A549 (cell line): ENCODE measurements at regions not wholly inside any gene's neighbourhood (a gene's known extent, or its start where the extent isn't known, plus 50 kb on each side); places are given as distances from the start of the nearest gene placed in this dataset.
A peak's percentile ranks its signal among the peaks of the same experiment; 100 is the strongest.
"Not testable (repeated sequence)": the region's sequence is repeated elsewhere in the genome, so short reads cannot be mapped to it uniquely, and the experiment has no call there.

Source experiments
- ATAC-seq, 2 experiments: fragments of 200-7000 bp in 1 of 2; fragments of >200 bp in 1 of 2; cut with Nextera tagmentation in 1 of 2; cut with Tn5 transposase in 1 of 2; 3 replicates each; pipeline versions ENCODE4 v1.8.0 to v1.9.1; 2018 to 2020; ENCODE audit warnings: mild to moderate bottlenecking in 1 of 2, moderate library complexity in 1 of 2
- CTCF ChIA-PET: fragments of 300-600 bp; sonication (Branson Sonifier 250); formaldehyde crosslinking; extraction: SDS; loops from one replicate; lab custom pipeline; 2021; ENCODE audit warnings: antibody characterized with exemption, inconsistent platforms; lab: Yijun Ruan, JAX
- POLR2A ChIA-PET: fragments of 350-600 bp; formaldehyde crosslinking; extraction: SDS; loops from one replicate; lab custom pipeline; 2021; ENCODE audit warnings: antibody characterized with exemption, inconsistent platforms; lab: Yijun Ruan, JAX
- DNase-seq, 2 experiments: peaks; one replicate each; pipeline versions ENCODE4 v3.0.0 to v3.0.0-alpha.2; 2011 to 2016; ENCODE audit warnings: low read depth in 1 of 2, low spot score in 1 of 2
- FAIRE-seq: peaks from 2 replicates; lab custom pipeline; 2011; peaks lifted over from hg19 to GRCh38; lab: Jason Lieb, UNC
- H3K27ac ChIP-seq, 2 experiments: fragments of >200 bp; sonication (Bioruptor Twin); formaldehyde crosslinking; 3 replicates each; pipeline ENCODE4 v1.5.1; 2016 to 2017
- H3K4me1 ChIP-seq: fragments of >200 bp; sonication (Bioruptor Twin); formaldehyde crosslinking; 3 replicates; pipeline ENCODE4 v1.6.1; 2016
- H3K4me2 ChIP-seq: fragments of >200 bp; sonication (Bioruptor Twin); formaldehyde crosslinking; 3 replicates; pipeline ENCODE4 v1.6.1; 2016
- H3K4me3 ChIP-seq: fragments of >200 bp; sonication (Bioruptor Twin); formaldehyde crosslinking; 3 replicates; pipeline ENCODE4 v1.5.1; 2016
- H3K9me3 ChIP-seq: fragments of >200 bp; sonication (Bioruptor Twin); formaldehyde crosslinking; 3 replicates; pipeline ENCODE4 v1.6.1; 2016
- BHLHE40 ChIP-seq: IDR thresholded peaks from 2 replicates; pipeline ENCODE4 v1.6.1; 2012; ENCODE audit warnings: low read depth, low read length, inconsistent platforms
- CEBPB ChIP-seq, 2 experiments: fragments of >200 bp in 1 of 2; sonication (Bioruptor Twin) in 1 of 2; formaldehyde crosslinking in 1 of 2; IDR thresholded peaks; 2 replicates each; pipeline ENCODE4 v1.6.1; 2012 to 2016
- CHD2 ChIP-seq: fragments of 150-350 bp; IDR thresholded peaks from 2 replicates; pipeline ENCODE4 v1.6.1; 2014; ENCODE audit warnings: low read length; ENCODE audit not compliant: partially characterized antibody
- EP300 ChIP-seq, 2 experiments: fragments of >200 bp; sonication (Bioruptor Twin); formaldehyde crosslinking; IDR thresholded peaks; 2 replicates in 1 of 2; 3 replicates in 1 of 2; pipeline ENCODE4 v1.6.1; 2016 to 2017
- FOSB ChIP-seq: fragments of 250-450 bp; sonication (Bioruptor Pico); IDR thresholded peaks from 2 replicates; pipeline ENCODE4 v1.5.0; 2020; ENCODE audit warnings: mild to moderate bottlenecking, moderate library complexity
- FOSL2 ChIP-seq, 2 experiments: fragments of 450-650 bp in 1 of 2; fragments of >200 bp in 1 of 2; sonication (Bioruptor Twin) in 1 of 2; formaldehyde crosslinking; IDR thresholded peaks; 2 replicates each; pipeline versions ENCODE4 v1.5.0 to v1.6.1; 2016 to 2020; ENCODE audit warnings: mild to moderate bottlenecking in 1 of 2, moderate library complexity in 1 of 2
- GATA3 ChIP-seq: IDR thresholded peaks from 2 replicates; pipeline ENCODE4 v1.6.1; 2012; ENCODE audit warnings: borderline replicate concordance
- HOXA7 ChIP-seq: fragments of 250-450 bp; sonication (Bioruptor Pico); IDR thresholded peaks from 2 replicates; pipeline ENCODE4 v1.5.0; 2020; ENCODE audit warnings: mild to moderate bottlenecking, moderate library complexity
- JUN ChIP-seq, 2 experiments: fragments of >200 bp; sonication (Bioruptor Twin); formaldehyde crosslinking; IDR thresholded peaks; 2 replicates in 1 of 2; 3 replicates in 1 of 2; pipeline ENCODE4 v1.6.1; 2016 to 2017
- MAFK ChIP-seq: fragments of 450-650 bp; IDR thresholded peaks from 2 replicates; pipeline ENCODE4 v1.6.1; 2014; ENCODE audit not compliant: partially characterized antibody
- NFE2L2 ChIP-seq: fragments of 150-350 bp; conservative IDR thresholded peaks from 2 replicates; pipeline ENCODE4 v1.6.1; 2014; ENCODE audit warnings: low read length
- NR3C1 ChIP-seq: fragments of >200 bp; sonication (Bioruptor Twin); formaldehyde crosslinking; IDR thresholded peaks from 3 replicates; pipeline ENCODE4 v1.6.1; 2017
- POLR2A ChIP-seq: IDR thresholded peaks from 2 replicates; pipeline ENCODE4 v1.6.1; 2012; ENCODE audit warnings: mild to moderate bottlenecking, low read length
- RAD21 ChIP-seq, 2 experiments: fragments of >200 bp in 1 of 2; sonication (Bioruptor Twin) in 1 of 2; formaldehyde crosslinking in 1 of 2; IDR thresholded peaks in 1 of 2; conservative IDR thresholded peaks in 1 of 2; 2 replicates in 1 of 2; 3 replicates in 1 of 2; pipeline ENCODE4 v1.6.1; 2012 to 2018; ENCODE audit warnings: inconsistent platforms in 1 of 2
- TFCP2L1 ChIP-seq: fragments of 250-450 bp; sonication (Bioruptor Pico); IDR thresholded peaks from 2 replicates; pipeline ENCODE4 v1.5.0; 2021; ENCODE audit warnings: mild to moderate bottlenecking
- ZC3H11A ChIP-seq: fragments of 450-650 bp; IDR thresholded peaks from 2 replicates; pipeline ENCODE4 v1.6.1; 2014; ENCODE audit warnings: antibody characterized with exemption, mild to moderate bottlenecking
- ZFP36 ChIP-seq: fragments of 450-650 bp; IDR thresholded peaks from 2 replicates; pipeline ENCODE4 v1.6.1; 2014; ENCODE audit warnings: borderline replicate concordance; ENCODE audit not compliant: partially characterized antibody
- ZNF302 ChIP-seq: fragments of 250-450 bp; sonication (Bioruptor Pico); IDR thresholded peaks from 2 replicates; pipeline ENCODE4 v1.9.0; 2021; ENCODE audit warnings: inconsistent platforms, mild to moderate bottlenecking, moderate library complexity
- WGBS: methylation state at CpG from one replicate; pipeline ENCODE4 v1.1.6; 2017; ENCODE audit errors: missing lambda C conversion rate; 5-methylcytosine and 5-hydroxymethylcytosine counted together
- TF ChIP-seq, protein P1 (sequence below): fragments of 250-450 bp; sonication (Bioruptor Pico); IDR thresholded peaks from 2 replicates; pipeline ENCODE4 v1.5.0; 2020; ENCODE audit warnings: low read depth, mild to moderate bottlenecking, moderate library complexity
- TF ChIP-seq, protein P2 (sequence below): fragments of 250-450 bp; sonication (Bioruptor Pico); IDR thresholded peaks from 2 replicates; pipeline ENCODE4 v1.5.0; 2021; ENCODE audit warnings: mild to moderate bottlenecking, moderate library complexity, borderline replicate concordance
- TF ChIP-seq, protein P3 (sequence below): fragments of >200 bp; sonication (Bioruptor Twin); formaldehyde crosslinking; IDR thresholded peaks from 3 replicates; pipeline ENCODE4 v1.6.1; 2016

DNA sequence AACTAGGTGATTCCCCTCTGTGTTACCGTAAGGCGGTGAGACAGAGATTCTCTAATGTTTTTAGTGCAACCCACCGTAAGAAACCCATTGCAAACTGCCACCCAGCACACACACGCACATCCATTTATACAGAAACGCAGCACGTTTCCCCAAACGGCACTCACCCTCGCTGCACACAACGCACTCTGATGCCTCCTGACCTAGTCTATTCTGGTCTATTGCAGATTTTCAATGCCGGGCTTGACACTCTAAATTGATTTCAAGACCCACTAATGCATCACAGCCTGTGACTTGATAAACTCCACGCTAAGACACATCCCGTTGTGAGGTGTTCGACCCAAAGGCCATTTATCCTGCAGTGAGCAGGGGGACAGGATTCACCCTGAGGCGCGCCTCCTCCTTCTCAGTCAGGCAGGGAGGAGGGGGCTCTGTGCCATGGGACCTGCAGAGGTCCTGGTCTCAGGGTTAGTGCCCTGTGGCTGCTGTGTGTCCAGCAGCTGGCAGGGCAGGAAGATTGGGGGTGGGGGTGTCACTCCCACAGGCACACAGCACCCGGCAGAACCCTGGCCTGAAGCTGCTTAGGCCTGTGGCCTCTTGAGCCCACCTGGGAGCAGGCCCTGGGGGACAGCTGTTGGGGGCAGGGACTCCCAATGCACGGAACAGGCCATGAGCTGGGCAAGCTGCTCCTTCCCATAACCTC is 335.6 kb downstream of the PREX1 start:
- Histone ChIP-seq H3K4me1 (peaks cover 11% of the 10 kb centered on the region), H3K4me2 (no peak overlapping the region), H3K4me3 (no peak overlapping the region), H3K9me3 (no peaks in the 10 kb centered on the region), H3K27ac (no peak overlapping the region)
- POLR2A ChIA-PET = no interaction called here
- DNase-seq = no peak
- no peak for ATAC-seq
- CTCF ChIA-PET = interaction anchor here (1.2 kb wide), 1 partner anchor 128 kb away, joined by 3 read pairs; no protein-coding TSS in a partner anchor
- 80% methylated on average over 17 of the region's 17 CpGs for WGBS
- TF ChIP-seq NR3C1 (no peak), CEBPB (IDR thresholded peaks at IDR 0.05) (no peak)
- FAIRE-seq = no peak

DNA sequence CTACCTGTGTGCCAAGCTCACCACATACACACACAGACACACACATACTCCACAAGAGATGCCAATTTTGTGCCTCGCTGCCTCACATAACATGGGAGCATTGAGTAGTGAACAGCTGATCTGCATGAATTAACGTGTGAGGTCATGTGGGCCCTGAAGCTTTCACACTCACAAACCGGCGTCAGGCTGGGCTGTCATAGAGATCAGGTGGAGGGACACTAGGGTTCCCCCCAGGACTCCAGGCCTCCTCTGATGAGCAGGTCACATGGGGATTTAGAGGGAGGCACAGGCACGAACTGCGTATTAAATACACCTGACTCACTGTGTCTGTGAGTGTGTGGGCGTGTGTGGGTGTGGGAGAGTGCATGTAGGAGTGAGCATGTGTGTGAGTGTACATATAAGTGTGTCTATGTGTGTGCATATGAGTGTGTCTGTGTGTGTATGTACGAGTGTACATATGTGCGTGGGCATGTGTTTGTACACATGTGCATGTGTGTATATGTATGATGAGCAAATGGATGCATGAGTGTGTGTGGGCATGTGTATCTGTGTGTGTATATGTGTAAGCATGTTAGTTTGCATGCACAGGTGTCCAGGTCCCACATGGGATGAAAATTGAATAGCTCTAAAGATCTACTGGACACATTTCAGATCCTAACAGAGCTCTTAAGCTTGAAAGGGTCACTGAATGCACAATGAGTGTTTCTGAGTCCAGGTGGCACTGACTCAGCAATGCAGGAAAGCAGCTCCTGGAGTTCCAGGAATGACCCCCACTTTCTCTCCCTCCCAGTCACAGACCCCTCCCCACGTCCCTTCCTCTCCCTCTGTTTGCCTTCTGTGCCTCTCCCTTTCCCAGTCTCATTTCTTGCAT is 336.6 kb downstream of the PREX1 start:
- H3K9me3 ChIP-seq = no peaks in the 10 kb centered on the region
- 75% methylated on average over 10 of the region's 10 CpGs for WGBS
- no peak for FAIRE-seq
- TF ChIP-seq, protein P1, sequence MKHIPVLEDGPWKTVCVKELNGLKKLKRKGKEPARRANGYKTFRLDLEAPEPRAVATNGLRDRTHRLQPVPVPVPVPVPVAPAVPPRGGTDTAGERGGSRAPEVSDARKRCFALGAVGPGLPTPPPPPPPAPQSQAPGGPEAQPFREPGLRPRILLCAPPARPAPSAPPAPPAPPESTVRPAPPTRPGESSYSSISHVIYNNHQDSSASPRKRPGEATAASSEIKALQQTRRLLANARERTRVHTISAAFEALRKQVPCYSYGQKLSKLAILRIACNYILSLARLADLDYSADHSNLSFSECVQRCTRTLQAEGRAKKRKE (CRISPR knock-in tag) = no peak
- TF ChIP-seq MAFK (no peak), CHD2 (no peak), RAD21 (conservative IDR thresholded peaks at IDR 0.05 in 1 of 2, IDR thresholded peaks at IDR 0.05 in 1 of 2) (no peak), JUN (IDR thresholded peaks at IDR 0.05) (no peak), FOSB (CRISPR knock-in tag) (no peak), TFCP2L1 (CRISPR knock-in tag) (no peak), ZFP36 (no peak), POLR2A (no peak), ZNF302 (CRISPR knock-in tag) (no peak), FOSL2 (IDR thresholded peaks at IDR 0.05) (no peak), FOSL2 (CRISPR knock-in tag; IDR thresholded peaks at IDR 0.05) (no peak), GATA3 (no peak), NFE2L2 (no peak), EP300 (IDR thresholded peaks at IDR 0.05) (no peak), ZC3H11A (no peak), BHLHE40 (no peak), NR3C1 (no peak), HOXA7 (CRISPR knock-in tag) (no peak)
- TF ChIP-seq, protein P2, sequence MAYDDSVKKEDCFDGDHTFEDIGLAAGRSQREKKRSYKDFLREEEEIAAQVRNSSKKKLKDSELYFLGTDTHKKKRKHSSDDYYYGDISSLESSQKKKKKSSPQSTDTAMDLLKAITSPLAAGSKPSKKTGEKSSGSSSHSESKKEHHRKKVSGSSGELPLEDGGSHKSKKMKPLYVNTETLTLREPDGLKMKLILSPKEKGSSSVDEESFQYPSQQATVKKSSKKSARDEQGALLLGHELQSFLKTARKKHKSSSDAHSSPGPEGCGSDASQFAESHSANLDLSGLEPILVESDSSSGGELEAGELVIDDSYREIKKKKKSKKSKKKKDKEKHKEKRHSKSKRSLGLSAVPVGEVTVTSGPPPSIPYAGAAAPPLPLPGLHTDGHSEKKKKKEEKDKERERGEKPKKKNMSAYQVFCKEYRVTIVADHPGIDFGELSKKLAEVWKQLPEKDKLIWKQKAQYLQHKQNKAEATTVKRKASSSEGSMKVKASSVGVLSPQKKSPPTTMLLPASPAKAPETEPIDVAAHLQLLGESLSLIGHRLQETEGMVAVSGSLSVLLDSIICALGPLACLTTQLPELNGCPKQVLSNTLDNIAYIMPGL = no peak
- TF ChIP-seq, protein P3, sequence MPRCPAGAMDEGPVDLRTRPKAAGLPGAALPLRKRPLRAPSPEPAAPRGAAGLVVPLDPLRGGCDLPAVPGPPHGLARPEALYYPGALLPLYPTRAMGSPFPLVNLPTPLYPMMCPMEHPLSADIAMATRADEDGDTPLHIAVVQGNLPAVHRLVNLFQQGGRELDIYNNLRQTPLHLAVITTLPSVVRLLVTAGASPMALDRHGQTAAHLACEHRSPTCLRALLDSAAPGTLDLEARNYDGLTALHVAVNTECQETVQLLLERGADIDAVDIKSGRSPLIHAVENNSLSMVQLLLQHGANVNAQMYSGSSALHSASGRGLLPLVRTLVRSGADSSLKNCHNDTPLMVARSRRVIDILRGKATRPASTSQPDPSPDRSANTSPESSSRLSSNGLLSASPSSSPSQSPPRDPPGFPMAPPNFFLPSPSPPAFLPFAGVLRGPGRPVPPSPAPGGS = no peak
- TF ChIP-seq, all 56 proteins: peak for 0
- ATAC-seq (0 out of 6 replicates have a peak, but pooled peaks of 1 of the 2 experiments have one; percentile 12), DNase-seq (no peak)
- POLR2A ChIA-PET = no interaction called here
- Histone ChIP-seq H3K4me1 (peaks cover 15% of the 10 kb centered on the region), H3K4me2 (no peak overlapping the region), H3K4me3 (no peak overlapping the region), H3K27ac (no peak overlapping the region)
- CTCF ChIA-PET = interaction anchor here (1.3 kb wide), 1 partner anchor 44 kb away, joined by 3 read pairs; no protein-coding TSS in a partner anchor

DNA sequence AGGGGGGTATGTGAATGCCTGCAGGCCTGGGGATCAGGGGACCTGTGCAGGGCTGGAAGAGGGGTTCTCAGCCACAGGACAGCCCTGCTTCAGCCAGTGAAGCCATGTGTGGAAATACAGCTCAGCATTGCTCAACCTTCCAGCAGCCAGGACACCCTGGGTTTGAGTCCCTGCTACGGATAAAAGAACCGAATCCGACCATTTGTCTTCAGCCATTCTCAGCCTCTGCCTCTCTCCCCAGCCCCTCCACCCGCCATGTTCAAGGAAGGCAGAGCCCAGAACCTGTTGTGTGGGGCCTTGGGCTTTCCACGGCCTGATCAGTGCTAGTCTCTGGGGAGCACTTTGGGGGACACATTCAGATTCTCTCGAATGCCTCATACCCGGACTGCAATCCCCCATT is 337.5 kb downstream of the PREX1 start:
- 67% methylated on average over 7 of the region's 7 CpGs for WGBS
- H3K4me2 ChIP-seq, H3K4me3 ChIP-seq, POLR2A ChIA-PET, H3K9me3 ChIP-seq, FAIRE-seq, DNase-seq, ATAC-seq, H3K27ac ChIP-seq: not testable (repeated sequence)
- peaks cover 24% of the 10 kb centered on the region for H3K4me1 ChIP-seq
- CTCF ChIA-PET = interaction anchor here (1.3 kb wide), 1 partner anchor 45 kb away, joined by 3 read pairs; no protein-coding TSS in a partner anchor
